T47D (cell line): ENCODE measurements at regions not wholly inside any gene's neighbourhood (a gene's known extent, or its start where the extent isn't known, plus 50 kb on each side); places are given as distances from the start of the nearest gene placed in this dataset.
A peak's percentile ranks its signal among the peaks of the same experiment; 100 is the strongest.

ENCODE experiments used
- DNase-seq, 2 experiments: peaks; one replicate each; pipeline versions ENCODE4 v3.0.0 to v3.0.0-alpha.2; 2011 to 2012; ENCODE audit warnings: low read depth in 1 of 2, low spot score in 1 of 2
- JUND ChIP-seq: IDR thresholded peaks from 2 replicates; pipeline ENCODE4 v1.6.1; 2012; ENCODE audit warnings: low read depth
- in situ Hi-C: cut with HindIII; loops from 2 replicates; pipeline ENCODE4 v1.10.0; 2016; ENCODE audit warnings: low sequenced_read_pairs, low pct_unique_long_range_greater_than_20kb

GRCh38 chr4:31134720-31135119, 414.6 kb downstream of the PCDH7 start:
- no peak for DNase-seq
- TF ChIP-seq JUND = no peak
- in situ Hi-C loops = no loop called here

- DNase-seq = no peak
- in situ Hi-C loops = no loop called here
- no peak for TF ChIP-seq JUND
These were observed 419.6 kb downstream of the PCDH7 start for GRCh38 chr4:31139767-31140166.

GRCh38 chr4:31141095-31141831, 421.1 kb downstream of the PCDH7 start:
- in situ Hi-C loops = no loop called here
- no peak for TF ChIP-seq JUND
- no peak for DNase-seq

DNA sequence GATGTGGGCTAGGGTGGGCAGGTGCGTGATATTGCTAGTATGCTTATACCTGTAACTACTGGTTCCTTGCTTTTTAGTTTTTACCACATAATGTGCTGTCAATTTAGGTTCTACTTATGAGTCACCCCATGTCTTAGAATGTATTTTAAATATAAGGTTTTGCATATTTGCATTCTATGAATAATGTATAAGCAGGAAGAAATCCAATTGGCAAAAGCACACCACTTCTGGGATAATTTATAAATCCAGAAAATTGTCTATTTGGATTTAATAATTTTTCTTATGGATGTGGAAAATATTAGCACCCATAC, 421.6 kb downstream of the PCDH7 start:
- TF ChIP-seq JUND = no peak
- in situ Hi-C loops = no loop called here
- no peak for DNase-seq

- TF ChIP-seq JUND = no peak
- in situ Hi-C loops = no loop called here
- no peak for DNase-seq
These were observed 426.2 kb downstream of the PCDH7 start for GRCh38 chr4:31146366-31146765.

- TF ChIP-seq JUND = no peak
- in situ Hi-C loops = no loop called here
- DNase-seq = no peak
These were observed 428.8 kb downstream of the PCDH7 start for GRCh38 chr4:31148990-31149389.

DNA sequence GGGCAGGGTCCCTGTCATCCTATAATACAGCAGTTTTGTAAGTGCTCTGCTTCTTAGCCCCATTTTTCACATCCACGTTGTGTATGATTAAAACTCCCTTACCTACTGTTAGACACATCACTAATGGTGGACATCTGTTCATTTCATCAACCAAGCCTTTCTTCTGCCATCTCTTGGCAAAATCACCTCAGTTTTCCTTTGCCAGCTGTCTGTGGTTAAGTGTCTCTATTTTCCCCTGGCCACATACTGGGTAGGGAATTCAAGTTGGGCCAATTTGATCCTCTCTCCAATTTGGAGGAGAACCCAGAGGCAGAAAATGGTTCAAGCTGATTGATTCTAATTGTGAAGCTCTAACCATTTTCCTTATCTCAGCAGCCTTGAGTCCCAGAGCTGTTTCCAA, 436.1 kb downstream of the PCDH7 start:
- DNase-seq = no peak
- in situ Hi-C loops = no loop called here
- TF ChIP-seq JUND = no peak

- DNase-seq = no peak
- TF ChIP-seq JUND = no peak
- in situ Hi-C loops = no loop called here
These were observed 440.0 kb downstream of the PCDH7 start for GRCh38 chr4:31160146-31160545.

- in situ Hi-C loops = no loop called here
- DNase-seq = peak in 1 of 2 experiments; percentile 1
- TF ChIP-seq JUND = no peak
These were observed 449.7 kb downstream of the PCDH7 start for GRCh38 chr4:31169846-31170245.

DNA sequence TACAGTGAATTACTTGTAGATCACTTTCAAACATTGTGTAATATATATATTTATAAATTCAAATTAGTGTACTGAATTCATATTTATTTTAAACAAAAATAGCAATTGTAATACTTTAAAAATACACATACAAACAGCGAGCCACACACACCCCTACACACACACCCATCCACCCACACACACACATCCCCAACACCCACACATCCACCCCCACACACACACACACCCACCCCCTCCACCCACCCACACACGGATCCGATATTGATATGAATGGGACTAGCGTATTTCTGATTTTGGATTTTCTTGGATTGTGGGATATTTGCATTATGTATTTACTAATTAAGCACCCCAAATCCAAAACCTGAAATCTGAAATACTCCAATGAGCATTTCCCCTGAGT, 451.2 kb downstream of the PCDH7 start:
- in situ Hi-C loops = no loop called here
- no peak for DNase-seq
- TF ChIP-seq JUND = no peak

GRCh38 chr4:31175242-31175910, 455.2 kb downstream of the PCDH7 start:
- no peak for TF ChIP-seq JUND
- no peak for DNase-seq
- in situ Hi-C loops = no loop called here

DNA sequence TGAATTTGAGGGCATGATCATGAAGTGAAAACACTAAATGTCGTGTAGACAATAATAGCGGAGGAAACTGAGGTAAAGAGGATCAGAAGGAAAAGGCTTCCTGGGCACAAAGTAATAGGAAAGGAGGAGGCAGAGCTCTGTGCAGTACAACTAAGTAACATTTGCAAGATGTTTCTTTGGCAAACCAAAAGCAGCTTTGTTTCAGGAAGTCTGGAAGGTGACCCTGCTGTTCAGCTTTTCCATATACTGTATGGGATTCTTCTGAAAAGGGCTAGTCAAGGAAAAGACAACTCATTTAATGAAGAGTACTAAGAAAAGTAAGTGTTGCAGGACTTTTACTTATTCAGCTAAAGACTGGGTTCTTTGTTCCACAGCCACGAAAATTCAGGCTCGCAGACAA, 463.1 kb downstream of the PCDH7 start:
- in situ Hi-C loops = no loop called here
- TF ChIP-seq JUND = no peak
- no peak for DNase-seq

- in situ Hi-C loops = no loop called here
- no peak for DNase-seq
- no peak for TF ChIP-seq JUND
These were observed 464.9 kb downstream of the PCDH7 start for GRCh38 chr4:31185014-31185585.

DNA sequence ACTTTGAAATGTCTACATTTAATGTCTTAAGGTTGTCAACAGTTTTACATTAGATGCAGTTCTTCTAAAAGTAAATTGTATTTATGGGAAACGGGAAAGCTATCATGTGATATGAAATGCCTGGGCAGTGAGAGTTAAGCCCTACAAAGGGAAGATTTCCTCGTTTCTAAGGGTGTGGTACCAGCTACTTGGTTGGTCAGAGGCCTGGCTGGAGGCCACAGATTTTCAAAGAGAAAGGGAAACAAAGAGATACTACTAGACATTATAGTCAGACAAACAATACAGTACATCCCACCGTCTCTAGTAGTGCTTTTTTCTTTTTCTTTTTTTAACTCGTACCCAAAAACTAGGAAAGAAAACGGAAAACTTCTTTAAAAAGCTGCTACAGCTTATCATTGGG, 467.8 kb downstream of the PCDH7 start:
- DNase-seq = no peak
- TF ChIP-seq JUND = no peak
- in situ Hi-C loops = no loop called here
